ENCODE measurements at regions not wholly inside any gene's neighbourhood (a gene's known extent, or its start where the extent isn't known, plus 50 kb on each side); places are given as distances from the start of the nearest gene placed in this dataset.

GRCh38 chr2:180180511-180180910 lies 173.4 kb upstream of the CWC22 start:
- no peaks in the 10 kb centered on the region for H3K9me3 ChIP-seq (ENCODE audit: low read depth, low read length, poor library complexity, severe bottlenecking)
- BruUV-seq (replicated peaks), result no TSS peak
- intact Hi-C loops (cut with micrococcal nuclease; ENCODE audit: unreplicated experiment), result no loop called here

GRCh38 chr2:180177534-180177933 lies 170.4 kb upstream of the CWC22 start:
- DNase-seq (ENCODE audit: low spot score), result no peak
- Histone ChIP-seq H3K36me3 (ENCODE audit: insufficient read depth, low read length, poor library complexity, severe bottlenecking) (no peaks in the 10 kb centered on the region), H3K4me3 (ENCODE audit: low read depth, low read length, poor library complexity, severe bottlenecking) (no peak overlapping the region), H3K27ac (ENCODE audit: low read depth, low read length, poor library complexity, severe bottlenecking) (no peak overlapping the region), H3K9me3 (ENCODE audit: low read depth, low read length, poor library complexity, severe bottlenecking) (no peaks in the 10 kb centered on the region), H3K27me3 (replicated peaks; ENCODE audit: insufficient read depth, low read depth, low read length, poor library complexity) (no peaks in the 10 kb centered on the region), H3K4me1 (ENCODE audit: insufficient read depth, low read length, poor library complexity, severe bottlenecking) (no peaks in the 10 kb centered on the region)
- intact Hi-C loops (cut with micrococcal nuclease; ENCODE audit: unreplicated experiment), result no loop called here
- POLR2A ChIA-PET (ENCODE audit: low non-redundant PET), result no interaction called here
- TF ChIP-seq EZH2 (IDR thresholded peaks at IDR 0.05; ENCODE audit: borderline replicate concordance, low read depth, low read length, poor library complexity, severe bottlenecking), result no peak
- TF ChIP-seq, protein P1, sequence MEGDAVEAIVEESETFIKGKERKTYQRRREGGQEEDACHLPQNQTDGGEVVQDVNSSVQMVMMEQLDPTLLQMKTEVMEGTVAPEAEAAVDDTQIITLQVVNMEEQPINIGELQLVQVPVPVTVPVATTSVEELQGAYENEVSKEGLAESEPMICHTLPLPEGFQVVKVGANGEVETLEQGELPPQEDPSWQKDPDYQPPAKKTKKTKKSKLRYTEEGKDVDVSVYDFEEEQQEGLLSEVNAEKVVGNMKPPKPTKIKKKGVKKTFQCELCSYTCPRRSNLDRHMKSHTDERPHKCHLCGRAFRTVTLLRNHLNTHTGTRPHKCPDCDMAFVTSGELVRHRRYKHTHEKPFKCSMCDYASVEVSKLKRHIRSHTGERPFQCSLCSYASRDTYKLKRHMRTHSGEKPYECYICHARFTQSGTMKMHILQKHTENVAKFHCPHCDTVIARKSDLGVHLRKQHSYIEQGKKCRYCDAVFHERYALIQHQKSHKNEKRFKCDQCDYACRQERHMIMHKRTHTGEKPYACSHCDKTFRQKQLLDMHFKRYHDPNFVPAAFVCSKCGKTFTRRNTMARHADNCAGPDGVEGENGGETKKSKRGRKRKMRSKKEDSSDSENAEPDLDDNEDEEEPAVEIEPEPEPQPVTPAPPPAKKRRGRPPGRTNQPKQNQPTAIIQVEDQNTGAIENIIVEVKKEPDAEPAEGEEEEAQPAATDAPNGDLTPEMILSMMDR (conservative IDR thresholded peaks at IDR 0.05; ENCODE audit: low read depth, low read length), result no peak
- CTCF ChIA-PET, result no interaction called here
- no TSS peak for BruUV-seq (replicated peaks)

More at GRCh38 chr2:180180511-180180910, 173.4 kb upstream of the CWC22 start:
- H3K36me3 ChIP-seq (ENCODE audit: insufficient read depth, low read length, poor library complexity, severe bottlenecking), result no peaks in the 10 kb centered on the region
- CTCF ChIA-PET, result no interaction called here
- no peaks in the 10 kb centered on the region for H3K27me3 ChIP-seq (replicated peaks; ENCODE audit: insufficient read depth, low read depth, low read length, poor library complexity)
- TF ChIP-seq, protein P1 (conservative IDR thresholded peaks at IDR 0.05; ENCODE audit: low read depth, low read length), result no peak
- TF ChIP-seq EZH2 (IDR thresholded peaks at IDR 0.05; ENCODE audit: borderline replicate concordance, low read depth, low read length, poor library complexity, severe bottlenecking), result no peak
- POLR2A ChIA-PET (ENCODE audit: low non-redundant PET), result no interaction called here
- H3K4me3 ChIP-seq (ENCODE audit: low read depth, low read length, poor library complexity, severe bottlenecking), result no peak overlapping the region
- H3K27ac ChIP-seq (ENCODE audit: low read depth, low read length, poor library complexity, severe bottlenecking), result no peak overlapping the region
- no peak for DNase-seq (ENCODE audit: low spot score)
- no peaks in the 10 kb centered on the region for H3K4me1 ChIP-seq (ENCODE audit: insufficient read depth, low read length, poor library complexity, severe bottlenecking)

GRCh38 chr2:180175736-180176135 lies 168.6 kb upstream of the CWC22 start:
- intact Hi-C loops (cut with micrococcal nuclease; ENCODE audit: unreplicated experiment), result no loop called here
- DNase-seq (ENCODE audit: low spot score), result no peak
- POLR2A ChIA-PET (ENCODE audit: low non-redundant PET), result no interaction called here
- Histone ChIP-seq H3K4me1 (ENCODE audit: insufficient read depth, low read length, poor library complexity, severe bottlenecking) (no peaks in the 10 kb centered on the region), H3K36me3 (ENCODE audit: insufficient read depth, low read length, poor library complexity, severe bottlenecking) (no peaks in the 10 kb centered on the region), H3K27me3 (replicated peaks; ENCODE audit: insufficient read depth, low read depth, low read length, poor library complexity) (no peaks in the 10 kb centered on the region), H3K9me3 (ENCODE audit: low read depth, low read length, poor library complexity, severe bottlenecking) (no peaks in the 10 kb centered on the region), H3K4me3 (ENCODE audit: low read depth, low read length, poor library complexity, severe bottlenecking) (no peak overlapping the region), H3K27ac (ENCODE audit: low read depth, low read length, poor library complexity, severe bottlenecking) (no peak overlapping the region)
- no peak for TF ChIP-seq EZH2 (IDR thresholded peaks at IDR 0.05; ENCODE audit: borderline replicate concordance, low read depth, low read length, poor library complexity, severe bottlenecking)
- TF ChIP-seq, protein P1 (conservative IDR thresholded peaks at IDR 0.05; ENCODE audit: low read depth, low read length), result no peak
- CTCF ChIA-PET, result no interaction called here
- BruUV-seq (replicated peaks), result no TSS peak

All from A673 (cell line).